AG10803 (cell line): ENCODE measurements at regions not wholly inside any gene's neighbourhood (a gene's known extent, or its start where the extent isn't known, plus 50 kb on each side); places are given as distances from the start of the nearest gene placed in this dataset.

Experiments
- DNase-seq: peaks from one replicate; pipeline ENCODE4 v3.0.0; 2010; ENCODE audit warnings: low read depth
- H3K4me3 ChIP-seq: 2 replicates; pipeline ENCODE4 v1.5.1; 2011; ENCODE audit warnings: mild to moderate bottlenecking, low read length, control low read depth
- TF ChIP-seq, protein P1 (sequence below): conservative IDR thresholded peaks from 2 replicates; pipeline ENCODE4 v1.5.1; 2011; ENCODE audit warnings: mild to moderate bottlenecking, low read length, control low read depth, inconsistent platforms

DNA sequence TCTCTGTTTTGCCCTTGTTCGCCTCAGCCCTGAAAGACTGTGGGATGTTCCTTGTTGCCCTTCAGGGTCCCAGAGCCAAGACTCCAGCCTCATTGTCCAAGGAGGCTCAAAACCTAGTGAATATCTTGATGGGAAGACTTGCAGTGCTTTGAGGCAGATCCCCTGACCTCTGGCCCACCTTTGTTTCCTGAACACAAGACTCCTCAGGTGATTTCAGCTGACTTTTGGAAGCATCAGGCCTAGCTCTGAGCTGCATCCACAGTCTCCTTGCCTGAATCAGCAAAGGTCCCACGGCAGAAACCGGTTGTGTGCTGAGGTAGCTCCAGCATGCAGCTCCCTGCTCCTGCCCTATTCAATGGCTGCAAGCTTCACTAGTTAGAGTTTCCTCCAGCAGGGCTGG, 159.3 kb upstream of the B3GAT1 start:
- TF ChIP-seq, protein P1, sequence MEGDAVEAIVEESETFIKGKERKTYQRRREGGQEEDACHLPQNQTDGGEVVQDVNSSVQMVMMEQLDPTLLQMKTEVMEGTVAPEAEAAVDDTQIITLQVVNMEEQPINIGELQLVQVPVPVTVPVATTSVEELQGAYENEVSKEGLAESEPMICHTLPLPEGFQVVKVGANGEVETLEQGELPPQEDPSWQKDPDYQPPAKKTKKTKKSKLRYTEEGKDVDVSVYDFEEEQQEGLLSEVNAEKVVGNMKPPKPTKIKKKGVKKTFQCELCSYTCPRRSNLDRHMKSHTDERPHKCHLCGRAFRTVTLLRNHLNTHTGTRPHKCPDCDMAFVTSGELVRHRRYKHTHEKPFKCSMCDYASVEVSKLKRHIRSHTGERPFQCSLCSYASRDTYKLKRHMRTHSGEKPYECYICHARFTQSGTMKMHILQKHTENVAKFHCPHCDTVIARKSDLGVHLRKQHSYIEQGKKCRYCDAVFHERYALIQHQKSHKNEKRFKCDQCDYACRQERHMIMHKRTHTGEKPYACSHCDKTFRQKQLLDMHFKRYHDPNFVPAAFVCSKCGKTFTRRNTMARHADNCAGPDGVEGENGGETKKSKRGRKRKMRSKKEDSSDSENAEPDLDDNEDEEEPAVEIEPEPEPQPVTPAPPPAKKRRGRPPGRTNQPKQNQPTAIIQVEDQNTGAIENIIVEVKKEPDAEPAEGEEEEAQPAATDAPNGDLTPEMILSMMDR = no peak
- no peak for DNase-seq
- H3K4me3 ChIP-seq = no peak overlapping the region

DNA sequence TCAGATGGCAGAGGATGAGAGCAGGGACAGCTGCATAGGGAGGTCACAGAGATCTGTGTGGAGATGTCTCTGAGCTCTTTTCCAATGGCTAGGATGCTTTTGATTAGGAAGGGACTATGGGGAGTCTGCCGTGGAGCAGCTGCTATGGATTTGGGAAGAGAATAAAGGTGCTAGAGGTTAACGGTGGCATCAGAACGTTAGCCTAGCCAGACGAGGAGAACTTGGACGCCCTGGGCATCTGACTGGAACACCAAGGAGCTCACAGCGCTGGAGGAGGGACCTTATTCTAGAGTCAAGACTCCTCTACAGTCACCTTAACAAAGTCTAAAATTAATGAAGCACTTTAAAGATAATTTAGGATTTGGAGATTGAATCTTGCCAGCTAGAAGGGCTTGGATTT, 157.2 kb upstream of the B3GAT1 start:
- no peak overlapping the region for H3K4me3 ChIP-seq
- TF ChIP-seq, protein P1 = no peak
- DNase-seq = no peak

DNA sequence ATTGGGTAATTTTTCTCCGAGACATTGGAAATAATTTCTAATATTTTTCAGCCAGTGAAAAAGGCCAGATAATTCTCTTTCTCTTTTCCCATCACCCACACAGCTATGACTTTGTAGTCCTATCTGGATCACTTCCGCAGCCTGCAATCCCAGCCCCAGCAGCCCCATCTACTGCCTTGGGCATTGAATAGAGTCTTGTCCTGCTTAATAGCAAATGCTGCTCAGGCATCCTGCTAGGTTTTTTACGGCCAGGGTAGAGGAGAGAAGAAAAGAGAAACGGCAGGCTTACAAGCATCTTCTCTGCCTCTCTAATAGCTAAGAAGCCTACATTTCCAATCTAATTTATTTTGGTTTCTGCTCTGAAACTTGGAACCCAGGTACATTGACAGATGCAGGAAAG, 154.3 kb upstream of the B3GAT1 start:
- TF ChIP-seq, protein P1 = no peak
- DNase-seq = no peak
- H3K4me3 ChIP-seq = no peak overlapping the region

DNA sequence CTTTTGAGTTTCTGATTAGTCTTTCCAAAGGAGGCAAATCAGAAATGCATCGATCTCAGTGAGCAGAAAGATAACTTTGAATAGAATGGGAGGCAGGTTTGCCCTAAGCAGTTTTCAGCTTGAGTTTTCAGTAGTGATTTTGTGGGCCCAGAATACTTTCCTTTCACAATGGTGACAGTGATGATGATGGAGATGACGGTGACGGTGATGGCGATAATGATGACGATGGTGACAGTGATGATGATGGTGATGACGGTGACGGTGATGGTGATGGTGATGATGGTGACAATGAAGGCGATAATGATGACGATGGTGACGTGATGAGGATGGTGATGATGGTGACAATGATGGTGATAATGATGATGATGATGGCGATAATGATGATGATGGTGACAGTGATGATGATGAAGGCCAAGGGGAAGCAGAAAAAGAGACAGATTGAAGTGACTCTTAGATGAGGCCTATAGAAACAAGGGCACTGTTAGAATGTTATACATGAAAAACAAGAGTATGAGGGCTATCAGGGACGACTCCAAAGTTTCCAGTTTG, 153.4 kb upstream of the B3GAT1 start:
- DNase-seq = no peak
- TF ChIP-seq, protein P1 = no peak
- no peak overlapping the region for H3K4me3 ChIP-seq

DNA sequence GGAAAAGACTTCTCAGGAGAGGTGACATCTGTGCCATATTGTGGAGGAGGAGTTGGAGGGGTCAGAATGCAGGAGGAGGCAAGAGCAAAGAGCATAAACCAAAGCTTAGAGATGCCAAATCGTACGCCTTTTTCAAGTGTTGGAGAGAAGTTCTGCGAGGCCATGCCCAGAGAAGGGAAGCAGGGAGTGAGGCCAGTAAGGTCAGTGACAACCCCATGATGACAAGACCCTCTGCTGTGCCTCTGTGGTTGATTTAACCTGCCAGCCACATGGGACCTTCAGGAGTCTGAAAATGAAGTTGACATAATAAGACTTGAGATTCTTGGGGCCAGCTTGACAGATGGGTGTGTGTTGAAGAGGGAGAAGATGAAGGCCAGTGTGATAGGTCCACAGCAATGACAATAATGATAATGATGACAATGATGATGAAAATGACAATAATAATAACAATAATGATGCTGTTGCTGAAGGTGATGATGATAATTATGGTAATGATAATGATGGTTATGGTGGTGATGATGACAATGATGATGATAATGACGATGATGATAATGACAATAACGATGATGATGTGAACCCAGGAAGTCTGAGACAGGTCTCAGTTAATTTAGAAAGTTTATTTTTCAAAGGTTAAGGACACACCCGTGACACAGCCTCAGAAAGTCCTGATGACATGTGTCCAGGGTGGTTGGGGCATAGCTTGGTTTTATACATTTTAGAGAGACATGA, 152.6 kb upstream of the B3GAT1 start:
- TF ChIP-seq, protein P1 = no peak
- no peak for DNase-seq
- H3K4me3 ChIP-seq = no peak overlapping the region

DNA sequence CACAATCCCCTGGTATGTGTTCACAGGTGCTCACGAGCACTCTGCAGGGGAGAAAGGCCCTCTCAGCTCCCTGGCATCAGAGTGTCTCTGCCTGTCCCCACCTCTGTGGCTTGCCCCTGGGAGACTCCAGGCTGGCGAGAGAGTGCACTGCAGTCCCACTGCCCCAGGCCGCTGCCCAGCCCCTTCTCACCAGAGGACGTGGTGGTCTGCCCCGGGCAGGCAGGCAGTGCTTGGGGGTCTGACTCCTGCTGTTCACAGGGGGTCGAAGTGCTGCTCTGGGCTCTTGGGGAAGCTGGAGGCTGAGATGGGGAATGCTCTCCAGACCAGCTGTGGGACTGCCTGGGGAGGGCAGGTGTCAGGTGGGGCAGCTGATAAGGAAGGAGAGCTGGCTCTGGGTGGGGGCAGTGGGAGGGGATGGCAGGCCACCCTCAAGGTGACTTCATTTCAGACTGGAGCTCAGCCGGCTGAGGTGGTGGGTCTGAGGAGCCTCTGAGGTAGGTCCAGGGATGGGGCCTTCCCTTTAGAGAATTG, 151.0 kb upstream of the B3GAT1 start:
- TF ChIP-seq, protein P1 = no peak
- DNase-seq = no peak
- H3K4me3 ChIP-seq = no peak overlapping the region

DNA sequence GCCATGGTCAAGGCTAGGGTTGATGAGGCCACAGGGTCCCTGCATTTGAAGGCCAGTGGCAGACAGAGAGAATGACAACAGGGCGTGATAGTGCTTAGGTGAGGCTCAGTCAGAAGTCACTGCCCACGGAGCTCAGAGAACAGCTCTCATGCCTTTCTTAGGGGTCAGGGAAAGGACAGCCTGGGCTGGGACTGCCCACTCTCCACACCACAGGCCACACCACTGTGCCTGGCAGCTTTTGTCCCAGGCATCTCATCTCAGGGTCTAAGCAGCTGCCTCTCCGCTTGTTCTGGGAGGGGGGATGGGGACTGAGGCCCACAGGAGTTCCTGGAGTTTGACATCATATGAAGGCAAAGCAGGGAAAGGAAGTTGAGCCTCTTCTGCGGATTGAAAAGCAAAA, 150.2 kb upstream of the B3GAT1 start:
- H3K4me3 ChIP-seq = no peak overlapping the region
- TF ChIP-seq, protein P1 = no peak
- DNase-seq = no peak
